ENCODE measurements at regions not wholly inside any gene's neighbourhood (a gene's known extent, or its start where the extent isn't known, plus 50 kb on each side); places are given as distances from the start of the nearest gene placed in this dataset.

DNA sequence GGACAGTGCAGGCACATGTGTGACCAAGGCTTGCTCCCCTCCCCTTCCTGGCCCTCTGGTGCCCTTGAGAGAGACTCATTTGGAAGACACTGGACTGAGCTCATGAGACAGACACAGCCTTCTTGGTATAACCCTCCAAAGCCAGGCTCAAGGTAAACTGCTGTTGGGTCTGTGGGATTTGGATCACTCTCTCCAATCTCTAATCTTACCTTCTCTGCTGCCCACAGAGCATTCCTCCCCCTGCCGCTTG is 105.0 kb upstream of the MAMLD1 start:
- H3K4me3 ChIP-seq (ENCODE audit: low read depth, low read length), result no peak overlapping the region
- H3K27ac ChIP-seq, result no peak overlapping the region
- H3K27me3 ChIP-seq (ENCODE audit: insufficient read depth, low read depth, severe bottlenecking), result peaks cover 88% of the 10 kb centered on the region
- no peak for TF ChIP-seq CTCF (IDR thresholded peaks at IDR 0.05; ENCODE audit: low read depth, low read length)
- DNase-seq, result no peak
- no peaks in the 10 kb centered on the region for H3K9me3 ChIP-seq (ENCODE audit: severe bottlenecking)
- H3K36me3 ChIP-seq, result no peaks in the 10 kb centered on the region

DNA sequence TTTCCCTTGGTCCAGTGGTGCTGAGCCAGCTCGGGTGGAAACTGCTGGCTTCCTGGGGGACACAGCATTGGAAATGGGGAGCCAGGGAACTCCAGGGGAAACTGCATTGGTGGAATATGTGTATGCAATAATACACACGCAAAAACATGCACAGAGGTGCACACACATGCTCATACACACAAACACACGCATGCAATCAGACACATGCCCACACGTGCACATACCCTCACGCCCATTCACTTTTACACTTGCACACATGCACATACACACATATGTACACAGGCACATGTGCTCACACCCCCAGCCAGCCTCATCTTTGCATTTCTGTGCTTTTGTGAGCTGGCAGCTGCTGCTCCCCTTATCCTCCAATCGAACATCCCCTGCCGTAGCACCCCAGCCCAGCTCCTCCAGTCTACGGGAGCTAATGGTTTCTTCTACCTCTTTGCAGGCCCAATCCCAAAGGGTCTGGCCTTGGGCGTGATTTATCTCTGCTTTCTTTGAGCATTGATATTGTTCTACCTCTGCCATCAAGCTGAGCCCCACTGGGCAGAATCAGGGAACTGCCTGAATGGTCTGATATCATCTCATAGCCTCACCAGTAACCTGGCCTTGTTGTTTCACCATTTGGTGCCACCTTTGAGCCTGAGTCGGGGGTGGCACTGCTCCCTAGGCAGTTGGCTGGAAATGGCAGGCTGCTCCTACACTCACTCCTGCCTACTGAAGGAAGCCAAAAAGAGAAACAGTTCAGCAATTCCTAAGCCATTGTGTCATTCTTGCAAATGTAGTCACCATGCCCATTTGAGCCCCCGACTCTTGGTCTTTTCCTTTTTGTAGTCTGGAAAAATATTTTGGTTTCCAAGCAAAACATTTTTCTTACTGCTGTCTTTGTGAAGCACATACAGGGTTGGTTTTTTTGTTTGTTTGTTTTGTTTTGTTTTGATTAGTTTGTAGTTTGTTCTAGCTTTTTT is 104.4 kb upstream of the MAMLD1 start:
- H3K36me3 ChIP-seq, result no peaks in the 10 kb centered on the region
- H3K9me3 ChIP-seq (ENCODE audit: severe bottlenecking), result no peaks in the 10 kb centered on the region
- peaks cover 87% of the 10 kb centered on the region for H3K27me3 ChIP-seq (ENCODE audit: insufficient read depth, low read depth, severe bottlenecking)
- no peak overlapping the region for H3K27ac ChIP-seq
- H3K4me3 ChIP-seq (ENCODE audit: low read depth, low read length), result no peak overlapping the region
- no peak for TF ChIP-seq CTCF (IDR thresholded peaks at IDR 0.05; ENCODE audit: low read depth, low read length)
- DNase-seq, result no peak

- H3K9me3 ChIP-seq (ENCODE audit: severe bottlenecking), result no peaks in the 10 kb centered on the region
- H3K27me3 ChIP-seq (ENCODE audit: insufficient read depth, low read depth, severe bottlenecking), result peaks cover 76% of the 10 kb centered on the region
- H3K27ac ChIP-seq, result no peak overlapping the region
- DNase-seq, result no peak
- H3K36me3 ChIP-seq, result no peaks in the 10 kb centered on the region
- TF ChIP-seq CTCF (IDR thresholded peaks at IDR 0.05; ENCODE audit: low read depth, low read length), result no peak
- no peak overlapping the region for H3K4me3 ChIP-seq (ENCODE audit: low read depth, low read length)
These were observed 100.7 kb upstream of the MAMLD1 start for GRCh38 chrX:150262456-150262855.

DNA sequence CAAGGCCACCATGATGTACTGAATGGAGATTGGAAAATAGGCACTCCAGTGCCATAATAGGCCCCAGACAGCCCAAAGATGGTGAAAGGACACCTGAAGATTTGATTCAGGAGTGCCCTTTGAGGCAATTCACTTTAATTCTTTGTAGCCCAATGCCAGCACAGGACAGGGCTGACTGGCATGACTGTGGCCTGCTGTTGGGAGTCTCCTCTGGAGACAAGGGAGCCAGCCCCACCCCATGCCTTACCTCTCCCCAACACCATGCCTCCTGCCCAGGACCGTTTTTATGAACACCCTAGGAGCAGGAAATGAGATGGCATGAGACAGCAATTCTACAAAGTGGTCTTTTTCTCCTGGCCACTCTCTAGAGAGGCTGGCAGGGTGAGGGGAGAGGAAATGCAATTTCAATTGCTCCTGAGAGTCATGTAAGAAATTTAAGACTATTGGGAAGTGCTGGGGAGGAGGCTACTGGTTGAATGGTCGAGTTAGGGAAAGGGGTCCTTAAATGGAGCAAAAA is 94.2 kb upstream of the MAMLD1 start:
- no peaks in the 10 kb centered on the region for H3K36me3 ChIP-seq
- DNase-seq, result no peak
- H3K27me3 ChIP-seq (ENCODE audit: insufficient read depth, low read depth, severe bottlenecking), result peaks cover 86% of the 10 kb centered on the region
- no peak overlapping the region for H3K27ac ChIP-seq
- no peaks in the 10 kb centered on the region for H3K9me3 ChIP-seq (ENCODE audit: severe bottlenecking)
- H3K4me3 ChIP-seq (ENCODE audit: low read depth, low read length), result no peak overlapping the region
- TF ChIP-seq CTCF (IDR thresholded peaks at IDR 0.05; ENCODE audit: low read depth, low read length), result no peak

- no peak for DNase-seq
These were observed 93.4 kb upstream of the MAMLD1 start for GRCh38 chrX:150269605-150270254.

More at GRCh38 chrX:150269605-150270254, 93.4 kb upstream of the MAMLD1 start:
- no peak overlapping the region for H3K4me3 ChIP-seq (ENCODE audit: low read depth, low read length)
- H3K36me3 ChIP-seq, result no peaks in the 10 kb centered on the region
- TF ChIP-seq CTCF (IDR thresholded peaks at IDR 0.05; ENCODE audit: low read depth, low read length), result no peak
- H3K9me3 ChIP-seq (ENCODE audit: severe bottlenecking), result no peaks in the 10 kb centered on the region
- peaks cover 84% of the 10 kb centered on the region for H3K27me3 ChIP-seq (ENCODE audit: insufficient read depth, low read depth, severe bottlenecking)
- H3K27ac ChIP-seq, result no peak overlapping the region

Measured in WERI-Rb-1 (cell line).